ENCODE measurements at regions not wholly inside any gene's neighbourhood (a gene's known extent, or its start where the extent isn't known, plus 50 kb on each side); places are given as distances from the start of the nearest gene placed in this dataset.
"Not testable (repeated sequence)": the region's sequence is repeated elsewhere in the genome, so short reads cannot be mapped to it uniquely, and the experiment has no call there.

DNA sequence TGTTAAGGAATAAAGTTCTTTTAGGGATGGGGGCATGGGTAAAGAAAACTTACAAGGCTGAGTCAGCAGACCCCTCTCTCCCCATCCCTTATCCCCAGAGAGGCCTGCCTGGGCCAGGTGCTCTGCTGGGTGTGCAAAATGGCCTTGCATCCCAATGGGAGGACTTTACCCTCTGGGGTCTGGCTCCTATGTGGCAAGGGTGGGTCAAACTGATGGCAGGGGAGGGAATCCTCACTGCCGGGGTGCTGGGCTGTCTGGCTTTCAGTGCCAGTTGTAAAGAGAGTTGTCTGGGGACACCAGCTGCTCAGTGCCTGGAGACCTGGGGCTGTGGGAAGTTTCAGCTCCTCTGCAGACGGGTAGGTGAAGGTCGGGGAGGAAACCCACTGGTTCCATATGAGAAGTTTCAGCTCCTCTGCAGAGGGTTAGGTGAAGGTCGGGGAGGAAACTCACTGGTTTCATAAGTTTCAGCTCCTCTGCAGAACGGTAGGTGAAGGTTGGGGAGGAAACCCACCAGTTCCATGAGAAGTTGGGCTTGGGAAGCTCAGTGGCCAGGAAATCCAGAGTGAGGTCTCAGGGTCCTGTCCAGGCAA lies 127.2 kb upstream of the PODXL start:
- no peak for DNase-seq (ENCODE audit: low read depth in 1 of 2, low spot score in 1 of 2)

DNA sequence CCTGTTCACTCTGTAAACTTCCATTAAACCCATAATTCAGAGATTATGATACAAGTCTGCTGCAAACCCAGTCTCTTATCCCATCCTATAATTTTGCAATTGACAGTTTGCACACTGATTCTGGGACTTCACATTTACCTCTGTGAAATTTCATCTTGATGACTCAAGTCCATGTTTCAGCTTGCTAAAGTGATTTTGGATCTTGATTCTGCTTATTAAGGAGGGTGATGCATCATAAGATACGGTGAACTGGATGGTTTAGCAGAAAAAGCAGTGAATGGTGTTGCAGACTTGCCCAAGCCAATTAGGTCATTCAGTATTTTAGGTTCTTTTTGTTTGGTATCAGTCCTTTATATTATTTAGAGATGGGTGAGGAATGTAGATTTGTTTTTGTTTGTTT lies 125.5 kb upstream of the PODXL start:
- no peak for DNase-seq (ENCODE audit: low read depth in 1 of 2, low spot score in 1 of 2)

DNA sequence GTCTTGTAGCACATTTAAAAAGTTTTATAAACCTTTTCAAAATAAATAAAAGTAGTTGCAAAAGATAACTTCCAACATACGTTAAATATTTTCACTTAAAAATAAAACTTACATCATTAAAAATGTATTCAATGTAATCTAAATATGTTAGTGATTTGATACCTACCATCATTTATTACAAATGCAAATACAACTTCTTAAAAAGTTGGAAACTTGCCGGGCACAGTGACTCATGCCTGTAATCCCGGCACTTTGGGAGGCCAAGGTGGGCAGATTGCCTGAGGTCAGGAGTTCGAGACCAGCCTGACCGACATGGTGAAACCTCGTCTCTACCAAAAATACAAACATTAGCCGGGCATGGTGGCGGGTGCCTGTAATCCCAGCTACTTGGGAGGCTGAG lies 122.6 kb upstream of the PODXL start:
- not testable (repeated sequence) for DNase-seq (ENCODE audit: low read depth in 1 of 2, low spot score in 1 of 2)

DNA sequence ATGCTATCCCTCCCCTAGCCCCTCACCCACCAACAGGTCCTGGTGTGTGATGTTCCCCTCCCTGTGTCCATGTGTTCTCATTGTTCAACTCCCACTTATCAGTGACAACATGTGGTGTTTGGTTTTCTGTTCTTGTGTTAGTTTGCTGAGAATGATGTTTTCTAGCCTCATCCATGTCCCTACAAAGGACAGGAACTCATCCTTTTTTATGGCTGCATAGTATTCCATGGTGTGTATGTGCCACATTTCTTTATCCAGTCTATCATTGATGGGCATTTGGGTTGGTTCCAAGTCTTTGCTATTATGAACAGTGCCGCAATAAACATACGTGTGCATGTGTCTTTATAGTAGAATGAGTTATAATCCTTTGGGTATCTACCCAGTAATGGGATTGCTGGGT lies 120.4 kb upstream of the PODXL start:
- not testable (repeated sequence) for DNase-seq (ENCODE audit: low read depth in 1 of 2, low spot score in 1 of 2)

DNA sequence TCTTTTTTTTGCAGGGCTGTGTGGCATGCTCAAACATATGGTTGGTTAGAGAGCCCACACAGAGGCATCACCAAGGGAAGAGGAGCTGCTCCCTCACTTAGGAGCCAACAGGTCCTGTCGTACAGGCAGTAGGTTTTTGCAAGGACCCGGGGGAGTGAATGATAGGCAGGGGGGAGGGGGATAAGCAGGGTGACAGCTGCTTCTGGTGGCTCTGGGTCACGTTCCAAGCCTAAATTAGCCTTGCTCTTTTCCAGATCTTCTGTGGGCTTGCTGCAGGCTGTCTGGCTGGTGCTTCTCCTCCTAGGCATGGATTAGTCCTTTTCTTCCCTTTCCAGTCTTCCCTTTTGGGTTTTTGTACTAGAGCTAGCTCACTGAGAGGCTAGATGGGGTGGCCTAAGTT lies 117.7 kb upstream of the PODXL start:
- no peak for DNase-seq (ENCODE audit: low read depth in 1 of 2, low spot score in 1 of 2)

DNA sequence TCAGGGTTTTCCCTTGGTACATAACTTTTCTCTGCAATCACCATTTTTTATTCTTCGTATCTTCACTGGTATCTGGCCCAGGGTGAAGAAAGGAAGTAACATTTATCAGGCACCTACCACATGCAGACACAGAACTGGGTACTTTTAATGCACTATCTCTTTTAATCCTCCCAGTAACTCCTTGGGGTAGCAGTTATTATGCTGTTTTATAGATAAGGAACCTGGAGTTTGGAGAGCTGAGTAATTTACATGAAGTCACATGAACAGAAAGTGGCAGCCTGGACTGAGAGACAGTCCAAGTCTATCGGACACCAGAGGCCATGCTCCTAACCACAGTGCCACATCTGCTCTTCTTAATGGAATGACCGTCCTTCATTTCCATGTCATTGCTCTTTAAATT lies 117.1 kb upstream of the PODXL start:
- no peak for DNase-seq (ENCODE audit: low read depth in 1 of 2, low spot score in 1 of 2)

DNA sequence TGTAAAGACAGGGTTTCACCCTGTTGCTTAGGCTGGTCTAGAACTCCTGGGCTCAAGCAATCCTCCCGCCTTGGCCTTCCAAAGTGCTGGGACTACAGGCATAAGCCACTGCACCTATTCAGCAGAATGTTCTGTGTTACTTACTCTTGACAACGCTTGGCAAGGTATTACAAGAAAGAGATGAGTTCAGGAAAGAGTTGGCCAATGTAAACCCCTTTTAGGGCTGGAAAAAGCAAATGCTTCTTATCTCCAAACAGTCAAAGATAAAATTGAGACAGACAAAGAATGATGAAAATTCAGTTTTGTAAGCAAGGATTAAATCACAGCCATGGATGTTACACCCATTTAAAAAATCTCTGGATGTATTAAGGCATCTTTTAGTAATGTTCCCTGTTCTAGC lies 114.0 kb upstream of the PODXL start:
- no peak for DNase-seq (ENCODE audit: low read depth in 1 of 2, low spot score in 1 of 2)

DNA sequence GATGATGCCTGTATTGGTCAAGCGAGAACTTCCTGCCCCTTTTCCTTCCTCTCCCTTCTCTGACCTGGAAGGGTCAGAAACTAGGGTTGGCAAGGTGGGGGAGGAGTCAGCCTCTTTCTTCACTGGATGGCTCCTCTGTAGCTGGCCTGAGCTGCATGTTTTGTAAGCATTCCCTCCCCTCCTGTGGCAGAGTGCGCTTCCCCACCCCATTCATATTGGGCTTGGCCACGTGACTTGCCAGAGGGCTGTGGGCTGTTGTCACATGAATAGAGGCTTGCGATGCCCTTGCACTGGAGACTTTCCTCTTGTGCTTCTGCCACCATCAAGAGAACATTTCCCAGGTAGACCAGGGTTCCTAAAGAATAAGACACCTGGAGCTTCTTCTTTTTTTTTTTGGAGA lies 111.3 kb upstream of the PODXL start:
- no peak for DNase-seq (ENCODE audit: low read depth in 1 of 2, low spot score in 1 of 2)

DNA sequence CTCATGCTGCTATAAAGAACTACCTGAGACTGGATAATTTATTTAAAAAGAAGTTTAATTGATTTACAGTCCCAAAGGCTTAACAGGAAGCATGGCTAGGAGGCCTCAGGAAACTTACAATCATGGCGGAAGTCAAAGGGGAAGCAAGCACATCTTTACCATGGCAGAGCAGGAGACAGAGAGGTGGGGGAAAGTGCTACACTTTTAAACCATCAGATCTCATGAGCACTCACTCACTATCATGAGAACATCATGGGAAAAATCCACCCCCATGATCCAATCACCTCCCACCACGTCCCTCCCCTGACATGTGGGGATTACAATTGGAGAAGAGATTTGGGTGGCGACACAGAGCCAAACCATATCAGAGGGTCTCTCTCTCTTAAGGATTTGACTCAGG lies 108.6 kb upstream of the PODXL start:
- no peak for DNase-seq (ENCODE audit: low read depth in 1 of 2, low spot score in 1 of 2)

DNA sequence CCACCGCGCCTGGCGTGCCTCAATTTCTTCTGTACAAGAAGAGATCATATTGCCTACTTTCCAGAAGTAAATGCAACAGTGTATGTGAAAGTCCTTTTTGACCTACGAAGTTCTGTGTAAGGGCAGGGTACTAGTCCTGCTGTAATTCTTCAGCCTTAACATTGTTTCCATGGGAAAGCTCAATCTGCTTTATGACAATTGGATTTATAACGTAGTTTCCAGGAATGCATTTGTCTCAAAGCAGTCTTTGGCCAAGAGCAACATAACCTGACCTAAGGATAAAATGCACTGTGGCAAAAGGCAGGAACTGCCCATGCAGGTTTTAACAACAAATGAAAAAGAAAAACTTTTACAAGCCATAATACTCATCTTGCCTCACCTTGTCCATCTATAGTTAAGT lies 108.1 kb upstream of the PODXL start:
- no peak for DNase-seq (ENCODE audit: low read depth in 1 of 2, low spot score in 1 of 2)

DNA sequence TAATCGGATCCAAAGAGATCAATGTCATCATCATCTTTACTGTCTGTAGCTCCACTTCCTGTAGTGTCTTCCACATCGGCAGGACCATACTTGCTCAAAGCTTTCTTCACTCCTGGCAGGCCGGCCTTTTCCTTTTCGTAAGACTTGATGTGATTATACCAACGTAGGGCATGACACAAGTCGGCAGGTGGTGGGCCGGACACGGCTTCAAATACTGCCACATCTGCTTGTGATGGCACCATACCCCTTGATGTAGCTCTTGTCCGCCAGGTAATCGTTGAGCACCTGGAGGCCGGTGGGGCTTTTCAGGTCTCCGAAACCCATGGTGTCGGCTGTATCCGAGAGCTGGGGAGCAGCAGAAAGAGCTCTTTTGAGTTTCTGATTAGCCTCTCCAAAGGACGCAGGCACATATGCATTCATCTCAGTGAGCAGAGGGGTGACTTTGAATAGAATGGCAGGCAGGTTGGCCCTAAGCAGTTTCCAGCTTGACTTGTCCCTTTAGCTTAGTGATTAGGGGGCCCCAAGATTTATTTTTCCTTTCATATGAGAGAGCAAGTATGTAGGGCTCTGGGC lies 106.0 kb upstream of the PODXL start:
- DNase-seq (ENCODE audit: low read depth in 1 of 2, low spot score in 1 of 2): not testable (repeated sequence)

DNA sequence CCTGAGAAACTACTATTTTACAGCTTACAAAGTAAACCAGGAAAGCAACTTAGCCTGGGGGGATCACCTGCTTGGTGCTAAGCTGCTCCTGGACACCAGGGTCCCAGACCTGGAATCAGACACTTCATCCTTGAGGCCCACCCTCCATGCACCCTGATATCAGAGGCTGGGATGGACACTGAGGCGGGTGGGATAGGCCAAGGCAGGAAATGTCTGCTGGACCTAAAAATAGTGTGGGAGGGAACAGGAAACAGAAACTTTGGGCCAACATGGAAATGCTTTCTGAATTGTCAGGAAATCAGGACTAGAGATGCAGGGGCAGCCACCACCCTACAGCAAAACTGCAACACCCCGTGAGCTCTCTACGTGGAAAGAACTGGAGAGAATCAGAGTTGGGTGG lies 101.5 kb upstream of the PODXL start:
- no peak for DNase-seq (ENCODE audit: low read depth in 1 of 2, low spot score in 1 of 2)

DNA sequence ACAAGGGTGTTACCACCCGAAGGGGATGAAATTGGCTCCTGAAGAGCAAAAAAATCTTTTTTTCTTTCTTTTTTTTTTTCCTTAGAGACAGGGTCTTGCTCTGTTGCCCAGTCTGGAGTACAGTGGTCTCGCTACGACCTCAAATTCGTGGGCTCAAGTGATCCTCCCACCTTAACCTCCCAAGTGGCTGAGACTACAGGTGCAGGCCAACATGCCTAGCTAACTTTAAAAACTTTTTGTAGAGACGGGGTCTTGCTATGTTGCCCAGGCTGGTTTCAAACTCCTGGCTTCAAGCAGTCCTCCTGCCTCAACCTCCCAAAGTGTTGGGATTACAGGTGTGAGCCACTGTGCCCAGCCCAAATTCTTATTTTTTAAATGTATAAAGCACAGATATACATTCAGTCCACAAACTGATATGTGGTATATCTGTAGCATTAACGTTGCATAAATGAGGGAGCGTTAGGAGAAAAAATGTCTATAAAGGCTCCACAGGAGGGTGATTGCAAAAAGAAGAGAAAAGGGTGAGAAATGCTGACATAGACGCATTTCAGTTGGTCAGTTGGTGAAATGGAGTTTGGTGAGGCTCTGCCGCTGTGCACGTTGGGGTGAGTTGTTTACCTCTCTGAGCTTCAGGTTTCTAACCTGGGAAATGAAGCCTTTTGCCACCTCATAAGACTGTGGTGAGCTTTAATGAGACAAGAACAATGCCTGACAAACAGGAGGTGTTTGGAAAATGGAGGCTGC lies 100.7 kb upstream of the PODXL start:
- no peak for DNase-seq (ENCODE audit: low read depth in 1 of 2, low spot score in 1 of 2)

DNA sequence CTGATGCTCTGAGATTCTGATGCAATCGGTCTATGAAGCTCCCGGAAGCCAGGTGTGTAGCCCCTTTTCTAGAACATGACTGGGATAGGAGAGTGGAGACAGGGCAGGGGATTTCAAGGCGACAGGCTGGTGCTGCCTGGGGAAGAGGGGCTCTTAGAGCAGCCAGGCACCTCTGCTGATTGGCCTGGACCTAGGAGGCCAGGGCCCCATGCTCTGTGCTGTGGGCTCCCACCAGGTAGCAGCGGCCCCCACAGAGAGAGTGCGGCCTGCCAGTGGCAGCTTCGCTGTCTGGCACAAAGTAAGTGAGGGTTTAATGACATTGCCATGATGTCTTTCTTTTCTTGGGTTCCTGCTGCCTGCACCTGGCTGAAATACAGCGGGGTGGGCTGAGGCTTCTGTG lies 99.4 kb upstream of the PODXL start:
- no peak for DNase-seq (ENCODE audit: low read depth in 1 of 2, low spot score in 1 of 2)

DNA sequence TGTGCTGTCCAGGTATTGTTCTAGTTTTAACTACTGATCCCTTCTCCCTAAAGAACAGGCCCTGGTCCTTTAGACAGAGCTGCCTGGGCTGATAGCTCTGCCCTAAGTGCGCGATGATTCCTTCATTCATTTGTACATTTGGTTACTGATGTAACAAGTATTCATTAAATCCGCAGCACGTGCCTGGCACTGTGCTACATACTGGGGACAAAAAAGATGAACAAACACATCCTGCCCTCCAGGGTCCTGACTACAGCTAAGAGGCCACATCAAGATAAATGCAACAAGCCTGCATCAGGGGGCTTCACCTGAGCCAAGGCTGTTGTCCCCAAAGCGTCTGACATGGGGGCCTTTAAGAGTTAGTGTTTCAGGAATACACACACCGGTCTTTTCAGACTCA lies 99.0 kb upstream of the PODXL start:
- DNase-seq (ENCODE audit: low read depth in 1 of 2, low spot score in 1 of 2): no peak

DNA sequence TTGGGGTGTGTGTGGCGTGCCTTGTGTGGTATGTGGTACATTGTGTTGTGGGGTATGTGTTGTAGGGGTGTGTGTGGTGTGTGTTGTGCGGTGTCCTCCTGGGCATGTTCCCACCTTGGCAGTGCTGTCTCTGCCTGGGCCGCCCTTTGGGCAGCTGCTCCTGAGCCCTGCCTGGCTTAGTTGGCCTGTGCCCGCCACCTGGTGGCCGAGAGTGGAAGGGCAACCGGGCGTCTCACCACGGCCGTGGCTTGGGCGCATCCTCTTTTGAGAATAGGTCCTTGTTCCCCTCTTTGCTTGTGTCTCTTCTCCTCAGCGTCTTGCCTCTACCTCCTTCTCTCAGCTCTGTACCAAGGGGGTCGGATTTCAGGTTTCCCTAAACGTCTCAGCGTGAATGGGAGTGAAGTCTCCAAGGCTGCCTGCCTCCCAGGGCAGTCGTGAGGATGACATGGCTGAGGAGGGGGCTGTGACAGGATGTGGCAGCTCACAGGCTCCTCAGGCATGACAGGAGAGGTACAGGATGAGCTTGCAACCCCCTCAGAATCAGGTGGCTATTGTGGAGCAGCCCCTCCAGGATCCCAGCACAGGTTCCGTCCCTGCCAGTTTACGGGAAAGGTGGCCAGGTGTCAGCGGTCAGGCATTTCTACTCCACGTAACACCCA lies 98.4 kb upstream of the PODXL start:
- peak; percentile 61 to 75 for DNase-seq (ENCODE audit: low read depth in 1 of 2, low spot score in 1 of 2)

DNA sequence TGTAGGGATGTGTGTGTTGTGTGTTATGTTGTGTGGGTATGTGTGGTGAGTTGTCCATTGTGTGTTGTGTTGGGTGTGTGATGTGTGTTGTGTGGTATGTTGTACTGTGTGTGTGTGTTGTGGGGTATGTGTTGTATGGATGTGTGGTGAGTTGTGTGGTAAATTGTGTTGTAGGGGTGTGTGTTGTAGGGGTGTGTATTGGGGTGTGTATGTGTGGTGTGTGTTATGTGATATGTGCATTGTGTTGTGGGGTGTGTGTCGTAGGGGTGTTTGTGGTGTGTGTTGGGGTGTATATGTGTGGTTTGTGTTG lies 97.8 kb upstream of the PODXL start:
- DNase-seq (ENCODE audit: low read depth in 1 of 2, low spot score in 1 of 2): no peak

DNA sequence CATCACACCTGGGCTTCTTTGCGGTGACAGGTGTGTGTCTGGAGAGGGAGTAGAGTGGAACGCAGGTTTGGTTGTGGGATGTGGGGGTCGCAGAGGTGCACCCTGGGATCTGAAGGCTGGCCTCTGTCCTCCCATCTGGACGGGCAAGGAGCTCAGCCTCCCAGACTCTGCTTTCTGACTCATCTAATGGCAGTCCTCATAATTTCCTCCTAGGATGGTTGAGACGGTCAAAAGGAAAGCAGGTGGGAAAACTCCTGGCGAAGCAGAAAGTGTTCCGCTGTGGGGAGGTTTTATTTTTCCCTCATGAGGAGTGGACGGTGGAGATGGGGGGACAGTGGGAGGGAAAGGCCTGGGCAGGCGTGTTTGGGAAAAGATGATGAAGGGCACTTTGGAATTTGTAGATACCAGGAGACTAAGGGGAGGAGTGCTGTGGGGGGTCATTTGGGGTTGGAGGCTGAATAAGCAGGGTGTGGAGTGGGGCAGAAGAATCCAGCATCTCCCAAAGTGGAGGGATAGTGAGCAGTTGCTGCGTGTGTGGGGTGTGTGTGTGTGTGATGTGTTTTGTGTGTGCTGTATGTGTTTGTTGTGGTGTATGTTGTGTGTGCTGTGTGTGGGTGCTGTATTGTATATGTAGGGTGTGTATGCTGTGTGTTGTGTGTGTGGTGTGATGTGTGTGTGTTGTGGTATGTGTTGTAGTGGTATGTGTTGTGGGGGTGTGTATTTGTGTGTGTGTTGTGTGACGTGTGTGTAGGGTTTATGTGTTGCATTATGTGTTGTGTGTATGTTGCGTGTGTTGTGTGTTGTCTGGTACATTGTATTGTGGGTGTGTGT lies 97.2 kb upstream of the PODXL start:
- DNase-seq (ENCODE audit: low read depth in 1 of 2, low spot score in 1 of 2): no peak

DNA sequence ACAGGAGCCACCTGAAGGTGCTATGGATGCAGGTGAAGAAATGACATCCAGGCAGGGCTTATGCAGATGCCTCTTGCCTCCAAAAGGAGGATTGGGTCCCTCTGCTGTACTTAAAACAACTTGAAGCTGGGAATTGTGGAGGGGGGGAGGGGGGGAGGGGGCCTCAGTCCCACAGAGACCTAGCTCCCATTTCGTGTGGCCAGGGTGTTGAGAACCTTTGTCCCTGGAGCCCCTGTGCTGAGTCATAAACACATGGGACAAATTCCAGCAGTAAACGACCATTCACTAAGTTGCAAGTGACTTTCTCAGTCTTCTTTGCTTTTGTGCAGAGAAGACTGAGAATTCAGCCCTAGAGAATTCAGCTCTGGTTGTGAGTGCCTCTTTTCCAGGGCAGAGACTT lies 96.5 kb upstream of the PODXL start:
- DNase-seq (ENCODE audit: low read depth in 1 of 2, low spot score in 1 of 2): no peak

DNA sequence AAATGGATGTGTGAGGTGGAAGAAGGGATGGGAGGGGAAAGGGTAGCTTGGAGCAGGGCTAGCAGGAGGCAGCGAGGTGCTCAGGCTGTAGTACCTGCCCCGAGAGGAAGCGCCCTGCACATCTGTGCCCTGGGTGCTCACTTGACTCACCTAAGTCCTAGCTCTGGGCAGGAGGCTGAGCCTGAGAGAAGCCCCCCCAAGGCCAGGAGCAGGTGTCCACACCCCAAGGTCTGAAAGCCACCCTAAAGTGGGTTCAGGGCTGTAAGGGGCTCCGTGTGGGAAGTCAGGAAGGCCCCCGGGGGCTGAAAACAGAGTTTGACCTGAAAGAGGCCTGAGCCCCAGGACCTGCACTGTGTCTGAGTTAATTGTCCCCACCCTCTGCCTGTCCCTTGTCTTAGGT lies 95.8 kb upstream of the PODXL start:
- no peak for DNase-seq (ENCODE audit: low read depth in 1 of 2, low spot score in 1 of 2)

DNA sequence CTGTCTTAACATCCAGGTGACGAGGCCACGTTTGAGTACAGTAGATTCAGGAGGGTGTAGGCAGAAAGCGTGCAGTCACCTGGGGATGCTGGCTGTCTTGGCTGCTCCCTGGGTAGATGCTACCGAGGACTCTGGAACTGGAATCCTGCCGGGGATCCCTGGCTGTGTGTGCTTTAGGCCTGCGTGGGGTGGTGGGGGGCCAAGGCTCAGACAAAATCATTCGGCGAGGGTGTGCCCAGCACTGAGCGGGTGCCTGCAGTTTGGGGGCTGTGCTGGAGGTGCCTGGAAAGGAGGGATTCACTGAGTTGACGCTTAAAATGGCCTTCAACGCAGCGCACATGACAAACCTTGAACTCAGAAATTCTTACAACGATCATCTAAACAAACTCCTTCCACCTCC lies 93.5 kb upstream of the PODXL start:
- no peak for DNase-seq (ENCODE audit: low read depth in 1 of 2, low spot score in 1 of 2)
